ENCODE measurements at regions not wholly inside any gene's neighbourhood (a gene's known extent, or its start where the extent isn't known, plus 50 kb on each side); places are given as distances from the start of the nearest gene placed in this dataset.
"Not testable (repeated sequence)": the region's sequence is repeated elsewhere in the genome, so short reads cannot be mapped to it uniquely, and the experiment has no call there.

DNA sequence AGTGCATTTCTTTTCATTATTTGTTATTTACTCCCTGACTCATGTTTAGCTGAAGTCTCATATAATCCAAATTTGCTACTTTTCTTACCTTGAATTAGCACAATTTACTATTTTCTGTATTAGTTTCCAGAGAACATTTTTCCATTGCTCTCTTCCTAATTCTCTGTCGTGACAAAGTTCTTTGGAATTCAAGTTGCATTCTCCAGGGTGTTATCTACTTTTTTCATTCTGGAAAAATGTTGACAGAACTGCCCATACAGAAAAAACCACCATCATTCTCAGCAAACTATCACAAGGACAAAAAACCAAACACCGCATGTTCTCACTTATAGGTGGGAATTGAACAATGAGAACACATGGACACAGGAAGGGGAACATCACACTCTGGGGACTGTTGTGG is 67.3 kb upstream of the SGIP1 start:
- H4K20me1 ChIP-seq (replicated peaks in 1 of 2; ENCODE audit: control insufficient read depth in 1 of 2, insufficient read depth in 2 of 2, low read length in 2 of 2); H3K9me3 ChIP-seq (ENCODE audit: insufficient read depth in 2 of 2, low read depth in 1 of 2, low read length in 1 of 2); H2BK20ac ChIP-seq (ENCODE audit: low read length); FAIRE-seq; H3K4me1 ChIP-seq (replicated peaks in 1 of 4; ENCODE audit: control insufficient read depth in 3 of 4, insufficient read depth in 4 of 4, low read length in 3 of 4); H3K27me3 ChIP-seq (replicated peaks in 1 of 4; ENCODE audit: control insufficient read depth in 3 of 4, extremely low read depth in 1 of 4, insufficient read depth in 3 of 4, low read length in 3 of 4); H3K27ac ChIP-seq (ENCODE audit: low read depth, low read length); H3K79me2 ChIP-seq (ENCODE audit: control insufficient read depth in 1 of 2, insufficient read depth in 2 of 2, low read length in 2 of 2); H2BK5ac ChIP-seq (ENCODE audit: low read depth, low read length); H4K91ac ChIP-seq (replicated peaks; ENCODE audit: insufficient read length, low read length); H3K4me2 ChIP-seq (ENCODE audit: insufficient read depth in 1 of 2, low read depth in 2 of 2, low read length in 2 of 2); H3K56ac ChIP-seq (replicated peaks; ENCODE audit: insufficient read length, low read depth, low read length); H3K23me2 ChIP-seq (ENCODE audit: low read depth, low read length); H4K5ac ChIP-seq (ENCODE audit: insufficient read length, low read depth, low read length); H2BK15ac ChIP-seq (ENCODE audit: low read length); H3K9ac ChIP-seq (replicated peaks in 1 of 4; ENCODE audit: extremely low read depth in 1 of 4, low read depth in 3 of 4, low read length in 3 of 4); H3K4me3 ChIP-seq (ENCODE audit: extremely low read depth in 1 of 4, insufficient read depth in 2 of 4, low read depth in 3 of 4, low read length in 4 of 4); H2AK5ac ChIP-seq (ENCODE audit: low read depth, low read length); H3K18ac ChIP-seq (ENCODE audit: extremely low read depth, low read length); H2BK120ac ChIP-seq (replicated peaks; ENCODE audit: low read depth, low read length); DNase-seq (ENCODE audit: low read depth in 1 of 2, low spot score in 2 of 2); H4K8ac ChIP-seq (ENCODE audit: extremely low read depth, insufficient read depth, low read length); H3K36me3 ChIP-seq (ENCODE audit: control insufficient read depth in 2 of 4, insufficient read depth in 4 of 4, low read length in 3 of 4); H2AFZ ChIP-seq (ENCODE audit: low read length); H3K14ac ChIP-seq (ENCODE audit: insufficient read length); H3K79me1 ChIP-seq (ENCODE audit: low read depth, low read length); H3K4ac ChIP-seq (replicated peaks; ENCODE audit: insufficient read length, low read depth, low read length); H2BK12ac ChIP-seq (ENCODE audit: low read depth, low read length); POLR2A ChIA-PET (ENCODE audit: partially characterized antibody); H3K23ac ChIP-seq (ENCODE audit: insufficient read length): not testable (repeated sequence)
- CTCF ChIA-PET (ENCODE audit: partially characterized antibody) = interaction anchor here (1.4 kb wide), 1 partner anchor 11 kb away, joined by 3 read pairs; no protein-coding TSS in a partner anchor
- WGBS, 2 experiments (ENCODE audit: extremely low coverage in 1 of 2, insufficient coverage in 1 of 2, insufficient read length in 1 of 2, insufficient replicate concordance in 2 of 2, low coverage in 1 of 2, low lambda C conversion rate in 2 of 2, missing lambda C conversion rate in 1 of 2) = 91% methylated on average over 2 of the region's 2 CpGs; no CpG with 5 or more reads in 1 of the 2 experiments

Measured in H1 (cell line).